ENCODE measurements at regions not wholly inside any gene's neighbourhood (a gene's known extent, or its start where the extent isn't known, plus 50 kb on each side); places are given as distances from the start of the nearest gene placed in this dataset.

DNA sequence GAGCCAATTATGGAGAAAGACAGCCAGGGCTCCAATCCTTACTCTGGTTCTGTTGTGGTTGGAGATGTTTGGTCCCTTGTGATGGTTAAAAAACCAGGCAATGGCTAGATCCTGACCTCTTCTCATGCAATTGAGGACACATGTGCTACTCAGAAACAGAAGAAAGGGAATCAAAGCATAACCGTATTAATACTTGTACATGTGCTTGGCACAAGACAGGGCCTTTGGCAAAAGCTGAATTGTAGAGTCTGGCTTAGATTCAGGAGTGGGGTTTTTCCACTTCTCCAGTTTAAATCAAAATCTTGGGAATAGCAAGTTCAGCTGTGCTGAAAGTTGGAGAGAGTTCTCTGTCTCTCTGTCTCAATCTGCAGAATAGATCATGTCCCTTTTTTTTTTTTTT lies 80.1 kb upstream of the E2F8 start:
- Histone ChIP-seq H3K79me2 (ENCODE audit: control insufficient read depth, low read length) (no peaks in the 10 kb centered on the region), H4K20me1 (ENCODE audit: control insufficient read depth, insufficient read depth, low read depth, low read length) (no peaks in the 10 kb centered on the region), H3K27me3 (ENCODE audit: control insufficient read depth, low read length) (peaks cover 11% of the 10 kb centered on the region), H3K27ac (ENCODE audit: low read depth, low read length) (no peak overlapping the region), H3K4me2 (ENCODE audit: low read length) (no peak overlapping the region), H3K4me1 (ENCODE audit: control insufficient read depth, low read length) (0 out of 2 replicates have a peak, but pooled peaks cover 6% of the 10 kb centered on the region), H3K9me3 (ENCODE audit: control insufficient read depth, insufficient read depth, low read length) (no peaks in the 10 kb centered on the region; the same call in 1 of the 2 replicates), H3K36me3 (ENCODE audit: control insufficient read depth, low read length) (no peaks in the 10 kb centered on the region), H3K4me3 (ENCODE audit: low read length) (no peak overlapping the region), H3F3A (ENCODE audit: control insufficient read depth, insufficient read depth) (no peaks in the 10 kb centered on the region), H3K9me2 (replicated peaks; ENCODE audit: control insufficient read depth, low read length) (no peaks in the 10 kb centered on the region)
- TF ChIP-seq EZH2phosphoT487 (IDR thresholded peaks at IDR 0.05; ENCODE audit: borderline replicate concordance, low read length): no peak
- no peak for TF ChIP-seq CTCF (IDR thresholded peaks at IDR 0.05; ENCODE audit: low read depth, low read length, poor library complexity, severe bottlenecking)

GRCh38 chr11:19316434-19316833 lies 75.7 kb upstream of the E2F8 start:
- no peak overlapping the region for H3K4me2 ChIP-seq (ENCODE audit: low read length)
- H3K9me3 ChIP-seq (ENCODE audit: control insufficient read depth, insufficient read depth, low read length): no peaks in the 10 kb centered on the region
- no peak overlapping the region for H3K4me3 ChIP-seq (ENCODE audit: low read length)
- no peaks in the 10 kb centered on the region for H3K27me3 ChIP-seq (ENCODE audit: control insufficient read depth, low read length)
- no peaks in the 10 kb centered on the region for H3K4me1 ChIP-seq (ENCODE audit: control insufficient read depth, low read length)
- no peaks in the 10 kb centered on the region for H3K9me2 ChIP-seq (replicated peaks; ENCODE audit: control insufficient read depth, low read length)
- H3K36me3 ChIP-seq (ENCODE audit: control insufficient read depth, low read length): no peaks in the 10 kb centered on the region
- H3K27ac ChIP-seq (ENCODE audit: low read depth, low read length): no peak overlapping the region
- no peaks in the 10 kb centered on the region for H4K20me1 ChIP-seq (ENCODE audit: control insufficient read depth, insufficient read depth, low read depth, low read length)
- no peaks in the 10 kb centered on the region for H3K79me2 ChIP-seq (ENCODE audit: control insufficient read depth, low read length)
- H3F3A ChIP-seq (ENCODE audit: control insufficient read depth, insufficient read depth): no peaks in the 10 kb centered on the region
- TF ChIP-seq EZH2phosphoT487 (IDR thresholded peaks at IDR 0.05; ENCODE audit: borderline replicate concordance, low read length): no peak
- no peak for TF ChIP-seq CTCF (IDR thresholded peaks at IDR 0.05; ENCODE audit: low read depth, low read length, poor library complexity, severe bottlenecking)

- H3K4me2 ChIP-seq (ENCODE audit: low read length): no peak overlapping the region
- no peaks in the 10 kb centered on the region for H3K36me3 ChIP-seq (ENCODE audit: control insufficient read depth, low read length)
- no peak overlapping the region for H3K4me3 ChIP-seq (ENCODE audit: low read length)
- no peaks in the 10 kb centered on the region for H3F3A ChIP-seq (ENCODE audit: control insufficient read depth, insufficient read depth)
- no peaks in the 10 kb centered on the region for H3K4me1 ChIP-seq (ENCODE audit: control insufficient read depth, low read length)
- no peaks in the 10 kb centered on the region for H3K9me3 ChIP-seq (ENCODE audit: control insufficient read depth, insufficient read depth, low read length)
- no peak overlapping the region for H3K27ac ChIP-seq (ENCODE audit: low read depth, low read length)
- no peaks in the 10 kb centered on the region for H3K79me2 ChIP-seq (ENCODE audit: control insufficient read depth, low read length)
- no peak for TF ChIP-seq CTCF (IDR thresholded peaks at IDR 0.05; ENCODE audit: low read depth, low read length, poor library complexity, severe bottlenecking)
- no peak for TF ChIP-seq EZH2phosphoT487 (IDR thresholded peaks at IDR 0.05; ENCODE audit: borderline replicate concordance, low read length)
- no peaks in the 10 kb centered on the region for H4K20me1 ChIP-seq (ENCODE audit: control insufficient read depth, insufficient read depth, low read depth, low read length)
- H3K27me3 ChIP-seq (ENCODE audit: control insufficient read depth, low read length): no peaks in the 10 kb centered on the region
- no peaks in the 10 kb centered on the region for H3K9me2 ChIP-seq (replicated peaks; ENCODE audit: control insufficient read depth, low read length)
Observed at GRCh38 chr11:19315511-19315910, 74.8 kb upstream of the E2F8 start.

DNA sequence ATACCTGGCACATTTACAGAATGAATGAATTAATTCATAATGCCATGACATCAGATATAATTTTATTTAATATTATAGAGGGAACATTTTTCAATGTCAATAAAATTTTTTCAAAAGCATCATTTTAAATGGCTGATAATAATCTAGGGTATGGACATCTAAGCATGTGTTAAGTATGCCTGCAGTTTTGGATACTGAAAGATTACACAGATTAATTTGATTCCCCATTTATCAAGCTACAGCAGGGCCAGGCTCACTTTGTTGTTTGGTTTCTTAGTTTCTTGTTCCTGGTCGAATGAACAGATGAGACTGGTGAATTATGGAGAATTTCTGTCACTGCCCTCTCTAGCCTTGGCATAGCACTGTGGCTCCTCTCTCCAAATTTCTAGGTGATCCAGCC lies 72.4 kb upstream of the E2F8 start:
- Histone ChIP-seq H3K27ac (ENCODE audit: low read depth, low read length) (no peak overlapping the region), H3F3A (ENCODE audit: control insufficient read depth, insufficient read depth) (no peaks in the 10 kb centered on the region), H3K4me2 (ENCODE audit: low read length) (no peak overlapping the region), H3K4me1 (ENCODE audit: control insufficient read depth, low read length) (no peaks in the 10 kb centered on the region), H3K36me3 (ENCODE audit: control insufficient read depth, low read length) (no peaks in the 10 kb centered on the region), H3K79me2 (ENCODE audit: control insufficient read depth, low read length) (no peaks in the 10 kb centered on the region), H3K4me3 (ENCODE audit: low read length) (no peak overlapping the region), H3K27me3 (ENCODE audit: control insufficient read depth, low read length) (no peaks in the 10 kb centered on the region), H3K9me2 (replicated peaks; ENCODE audit: control insufficient read depth, low read length) (no peaks in the 10 kb centered on the region), H4K20me1 (ENCODE audit: control insufficient read depth, insufficient read depth, low read depth, low read length) (no peaks in the 10 kb centered on the region), H3K9me3 (ENCODE audit: control insufficient read depth, insufficient read depth, low read length) (no peaks in the 10 kb centered on the region)
- TF ChIP-seq EZH2phosphoT487 (IDR thresholded peaks at IDR 0.05; ENCODE audit: borderline replicate concordance, low read length): no peak
- no peak for TF ChIP-seq CTCF (IDR thresholded peaks at IDR 0.05; ENCODE audit: low read depth, low read length, poor library complexity, severe bottlenecking)
